HEK293T (cell line): ENCODE measurements at regions not wholly inside any gene's neighbourhood (a gene's known extent, or its start where the extent isn't known, plus 50 kb on each side); places are given as distances from the start of the nearest gene placed in this dataset.

Experiments
- BHLHE40 ChIP-seq: fragments of 450-650 bp; IDR thresholded peaks from 2 replicates; pipeline ENCODE4 v1.6.1; 2016; ENCODE audit warnings: mild to moderate bottlenecking, moderate library complexity, borderline replicate concordance
- ELF4 ChIP-seq: fragments of 450-650 bp; IDR thresholded peaks from 2 replicates; pipeline ENCODE4 v1.6.1; 2017; ENCODE audit warnings: antibody characterized with exemption
- FOXM1 ChIP-seq: fragments of 450-650 bp; IDR thresholded peaks from 2 replicates; pipeline ENCODE4 v1.6.1; 2017; ENCODE audit warnings: mild to moderate bottlenecking, borderline replicate concordance
- NFRKB ChIP-seq: fragments of 450-650 bp; IDR thresholded peaks from 2 replicates; pipeline ENCODE4 v1.6.1; 2016; ENCODE audit warnings: mild to moderate bottlenecking, moderate library complexity
- SP1 ChIP-seq: fragments of 450-650 bp; IDR thresholded peaks from 2 replicates; pipeline ENCODE4 v1.6.1; 2017
- SUZ12 ChIP-seq: fragments of 450-650 bp; IDR thresholded peaks from 2 replicates; pipeline ENCODE4 v1.6.1; 2016; ENCODE audit warnings: mild to moderate bottlenecking
- TARDBP ChIP-seq: fragments of 450-650 bp; IDR thresholded peaks from 2 replicates; pipeline ENCODE4 v1.6.1; 2016

DNA sequence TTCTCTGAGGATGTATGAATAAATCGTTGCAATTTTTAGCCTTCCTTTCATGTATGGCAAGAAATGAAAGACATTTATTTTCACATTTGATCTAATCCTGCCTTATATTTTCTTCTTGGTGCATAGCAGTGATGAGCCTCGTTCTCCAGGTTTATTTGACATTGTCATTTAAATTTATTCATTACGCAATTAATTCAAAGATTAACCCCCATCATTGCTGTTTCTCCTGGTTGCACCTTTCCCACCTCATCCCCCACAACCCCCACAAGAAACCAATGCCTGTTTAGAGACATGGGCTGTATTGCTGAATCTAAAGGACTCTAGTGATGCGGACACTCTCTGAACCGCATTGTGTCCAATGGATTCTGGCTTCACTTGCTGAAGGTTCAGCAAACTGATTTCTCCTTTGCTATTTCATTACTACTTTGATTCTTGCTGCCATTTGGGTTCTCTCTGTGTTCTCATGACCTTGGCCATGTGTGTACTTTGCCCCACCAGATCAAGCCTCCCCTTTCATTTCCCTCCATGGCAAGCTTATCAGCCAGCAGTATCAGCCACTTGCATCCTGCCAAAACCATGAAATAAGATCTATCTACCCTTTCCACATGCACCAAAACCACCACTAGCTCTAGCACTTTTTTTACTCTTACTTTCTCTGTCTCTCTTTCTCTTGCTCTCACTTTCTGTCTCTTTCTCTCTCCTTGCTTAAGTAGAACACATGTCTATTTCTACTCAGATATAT, 382.7 kb downstream of the GBE1 start:
- TF ChIP-seq ELF4 (no peak), NFRKB (no peak), SUZ12 (no peak), FOXM1 (no peak), SP1 (no peak), BHLHE40 (no peak), TARDBP (no peak)
